ENCODE measurements at regions not wholly inside any gene's neighbourhood (a gene's known extent, or its start where the extent isn't known, plus 50 kb on each side); places are given as distances from the start of the nearest gene placed in this dataset.

DNA sequence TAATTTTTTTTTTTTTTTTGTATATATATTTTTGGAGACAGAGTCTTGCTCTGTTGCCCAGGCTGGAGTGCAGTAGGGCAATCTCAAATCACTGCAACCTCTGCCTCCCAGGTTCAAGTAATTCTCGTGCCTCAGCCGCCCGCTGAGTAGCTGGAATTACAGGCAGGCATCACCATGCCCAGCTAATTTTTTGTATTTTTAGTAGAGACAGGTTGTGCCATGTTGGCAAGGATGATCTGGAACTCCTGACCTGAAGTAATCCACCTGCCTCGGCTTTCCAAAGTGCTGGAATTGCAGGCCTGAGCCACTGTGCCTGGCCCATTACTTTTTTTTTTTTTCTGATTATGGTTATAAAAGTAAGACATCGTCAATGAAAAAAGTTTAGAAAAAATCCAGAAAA, 84.0 kb upstream of the LMNB1 start:
- TF ChIP-seq, protein P1, sequence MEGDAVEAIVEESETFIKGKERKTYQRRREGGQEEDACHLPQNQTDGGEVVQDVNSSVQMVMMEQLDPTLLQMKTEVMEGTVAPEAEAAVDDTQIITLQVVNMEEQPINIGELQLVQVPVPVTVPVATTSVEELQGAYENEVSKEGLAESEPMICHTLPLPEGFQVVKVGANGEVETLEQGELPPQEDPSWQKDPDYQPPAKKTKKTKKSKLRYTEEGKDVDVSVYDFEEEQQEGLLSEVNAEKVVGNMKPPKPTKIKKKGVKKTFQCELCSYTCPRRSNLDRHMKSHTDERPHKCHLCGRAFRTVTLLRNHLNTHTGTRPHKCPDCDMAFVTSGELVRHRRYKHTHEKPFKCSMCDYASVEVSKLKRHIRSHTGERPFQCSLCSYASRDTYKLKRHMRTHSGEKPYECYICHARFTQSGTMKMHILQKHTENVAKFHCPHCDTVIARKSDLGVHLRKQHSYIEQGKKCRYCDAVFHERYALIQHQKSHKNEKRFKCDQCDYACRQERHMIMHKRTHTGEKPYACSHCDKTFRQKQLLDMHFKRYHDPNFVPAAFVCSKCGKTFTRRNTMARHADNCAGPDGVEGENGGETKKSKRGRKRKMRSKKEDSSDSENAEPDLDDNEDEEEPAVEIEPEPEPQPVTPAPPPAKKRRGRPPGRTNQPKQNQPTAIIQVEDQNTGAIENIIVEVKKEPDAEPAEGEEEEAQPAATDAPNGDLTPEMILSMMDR (IDR thresholded peaks at IDR 0.05), result no peak
- TF ChIP-seq POLR2A (IDR thresholded peaks at IDR 0.05), result no peak
